D721Med (cell line): ENCODE measurements at regions not wholly inside any gene's neighbourhood (a gene's known extent, or its start where the extent isn't known, plus 50 kb on each side); places are given as distances from the start of the nearest gene placed in this dataset.

Experiments
- DNase-seq: peaks from one replicate; pipeline ENCODE4 v3.0.0; 2011; ENCODE audit warnings: low spot score; ENCODE audit not compliant: insufficient read length
- FAIRE-seq: peaks from 2 replicates; lab custom pipeline; 2011; peaks lifted over from hg19 to GRCh38; lab: Jason Lieb, UNC
- TF ChIP-seq, protein P1 (sequence below): IDR thresholded peaks from 2 replicates; pipeline ENCODE4 v1.5.1; 2012; ENCODE audit warnings: mild to moderate bottlenecking, control low read depth; ENCODE audit not compliant: insufficient read depth; ENCODE audit errors: missing control alignments

DNA sequence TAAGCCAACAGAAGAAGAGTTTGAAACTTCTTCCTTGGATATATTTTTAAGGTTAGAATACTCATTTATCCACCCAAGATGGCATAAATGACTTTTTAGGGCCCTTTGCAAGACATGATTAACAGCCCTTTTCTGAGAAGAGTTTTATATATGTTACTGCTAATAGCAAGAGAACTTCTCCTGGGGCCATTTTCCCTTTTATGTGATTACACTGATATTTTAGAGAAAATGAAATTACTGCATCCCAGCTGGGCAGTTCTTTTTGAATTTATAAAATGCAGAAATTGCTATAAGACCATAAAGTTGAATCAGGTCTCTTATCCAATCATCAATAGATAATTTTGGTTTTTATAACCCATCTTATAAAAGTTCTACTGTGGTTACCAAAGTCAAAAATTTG is 161.3 kb upstream of the RFX3 start:
- no peak for DNase-seq
- FAIRE-seq: no peak
- TF ChIP-seq, protein P1, sequence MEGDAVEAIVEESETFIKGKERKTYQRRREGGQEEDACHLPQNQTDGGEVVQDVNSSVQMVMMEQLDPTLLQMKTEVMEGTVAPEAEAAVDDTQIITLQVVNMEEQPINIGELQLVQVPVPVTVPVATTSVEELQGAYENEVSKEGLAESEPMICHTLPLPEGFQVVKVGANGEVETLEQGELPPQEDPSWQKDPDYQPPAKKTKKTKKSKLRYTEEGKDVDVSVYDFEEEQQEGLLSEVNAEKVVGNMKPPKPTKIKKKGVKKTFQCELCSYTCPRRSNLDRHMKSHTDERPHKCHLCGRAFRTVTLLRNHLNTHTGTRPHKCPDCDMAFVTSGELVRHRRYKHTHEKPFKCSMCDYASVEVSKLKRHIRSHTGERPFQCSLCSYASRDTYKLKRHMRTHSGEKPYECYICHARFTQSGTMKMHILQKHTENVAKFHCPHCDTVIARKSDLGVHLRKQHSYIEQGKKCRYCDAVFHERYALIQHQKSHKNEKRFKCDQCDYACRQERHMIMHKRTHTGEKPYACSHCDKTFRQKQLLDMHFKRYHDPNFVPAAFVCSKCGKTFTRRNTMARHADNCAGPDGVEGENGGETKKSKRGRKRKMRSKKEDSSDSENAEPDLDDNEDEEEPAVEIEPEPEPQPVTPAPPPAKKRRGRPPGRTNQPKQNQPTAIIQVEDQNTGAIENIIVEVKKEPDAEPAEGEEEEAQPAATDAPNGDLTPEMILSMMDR: no peak

DNA sequence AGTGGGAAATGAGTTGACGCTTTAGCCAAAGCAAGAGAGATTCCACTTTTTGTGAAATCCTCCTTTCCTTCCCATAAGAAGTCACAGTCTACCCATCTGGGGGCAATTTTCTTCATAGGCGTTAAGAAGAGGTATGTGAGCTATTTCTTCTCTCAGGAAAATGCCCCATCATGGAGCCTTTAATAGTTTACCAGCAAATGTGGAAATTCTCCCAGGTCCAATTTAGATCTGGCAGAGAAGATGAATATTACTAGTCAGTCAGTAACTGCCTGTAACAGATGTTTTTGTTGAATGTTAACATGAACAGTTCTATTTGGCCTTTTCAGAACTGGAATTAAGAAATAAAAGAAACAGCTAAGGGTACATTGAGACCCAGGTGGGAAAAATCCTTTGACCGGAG is 156.4 kb upstream of the RFX3 start:
- FAIRE-seq: no peak
- TF ChIP-seq, protein P1: no peak
- no peak for DNase-seq

DNA sequence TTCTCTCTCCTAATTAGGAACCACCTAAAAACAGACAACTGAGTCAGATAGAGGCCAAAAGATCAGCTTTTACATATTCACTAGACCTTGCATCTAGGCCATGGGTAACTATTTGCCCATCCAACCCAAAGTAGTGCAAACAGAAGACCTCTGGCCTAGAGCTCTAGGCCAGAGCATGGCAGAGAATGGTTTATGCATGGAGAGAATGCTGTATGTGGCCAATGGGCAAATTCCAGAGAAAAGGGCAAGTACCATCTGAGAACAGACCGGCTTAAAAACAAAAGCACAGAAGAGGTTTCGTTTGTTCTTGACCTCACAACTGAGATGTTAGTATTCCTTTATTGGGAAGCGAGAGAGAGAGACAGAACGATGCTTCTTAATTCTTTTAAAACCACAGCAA is 151.7 kb upstream of the RFX3 start:
- TF ChIP-seq, protein P1: no peak

DNA sequence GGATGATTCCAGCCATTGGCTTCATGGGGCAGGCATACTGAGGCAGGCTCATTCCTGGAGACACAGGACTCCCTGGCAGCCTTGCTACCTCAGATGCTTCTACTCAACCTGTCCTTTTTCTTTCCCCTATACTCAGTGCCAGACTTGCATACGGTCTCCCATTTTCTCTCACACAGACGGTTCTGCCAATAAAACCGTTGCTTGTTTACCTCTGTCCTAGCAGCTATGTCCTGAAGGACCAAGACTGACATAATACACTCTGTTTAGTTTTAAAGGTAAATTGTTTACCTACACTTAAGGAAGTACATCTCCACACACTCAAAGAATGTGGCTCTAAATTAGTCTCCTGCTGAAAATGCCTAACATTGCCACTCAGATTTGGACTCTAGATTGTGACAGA is 151.0 kb upstream of the RFX3 start:
- FAIRE-seq: no peak
- TF ChIP-seq, protein P1: no peak

More for the DNA sequence above, 151.7 kb upstream of the RFX3 start:
- DNase-seq (no peak), FAIRE-seq (no peak)

DNA sequence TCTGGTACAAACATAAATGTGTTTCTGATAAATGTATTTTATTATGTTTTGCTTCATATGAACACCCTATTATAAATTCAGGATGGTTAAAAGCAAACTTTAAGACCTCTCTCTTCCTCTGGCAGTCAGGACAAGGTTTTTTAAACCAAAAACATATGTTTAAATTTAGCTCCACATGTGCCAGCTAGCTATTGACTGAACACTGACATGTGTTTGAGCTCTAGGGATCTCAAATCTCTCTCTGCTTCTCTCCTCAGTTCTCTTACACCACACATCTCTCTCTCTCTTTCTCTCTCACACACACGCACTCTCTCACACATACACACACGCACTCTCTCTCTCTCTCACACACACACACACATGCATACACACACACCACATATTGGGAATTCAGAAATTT is 150.1 kb upstream of the RFX3 start:
- DNase-seq (no peak), FAIRE-seq (no peak)
- TF ChIP-seq, protein P1: no peak

More for the DNA sequence above, 151.0 kb upstream of the RFX3 start:
- DNase-seq: no peak

DNA sequence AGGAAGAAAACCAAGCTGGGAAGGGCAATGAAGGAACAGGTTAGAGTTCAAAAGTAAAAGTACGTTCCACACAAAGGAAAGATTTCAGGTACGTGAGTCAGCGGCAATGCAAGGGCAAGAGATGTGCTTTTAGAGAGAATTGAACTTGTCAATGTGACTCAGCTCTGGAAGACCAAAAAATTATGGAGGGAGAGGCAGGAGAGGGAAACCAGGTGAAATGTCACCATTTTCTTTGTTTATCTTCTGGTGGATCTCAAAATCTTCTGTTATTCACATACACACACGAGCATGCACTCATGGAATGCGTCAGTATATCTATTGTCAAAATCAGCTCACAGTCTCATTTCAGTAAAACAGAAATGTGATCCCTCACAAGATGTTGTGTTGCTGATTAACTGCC is 148.8 kb upstream of the RFX3 start:
- FAIRE-seq: no peak

DNA sequence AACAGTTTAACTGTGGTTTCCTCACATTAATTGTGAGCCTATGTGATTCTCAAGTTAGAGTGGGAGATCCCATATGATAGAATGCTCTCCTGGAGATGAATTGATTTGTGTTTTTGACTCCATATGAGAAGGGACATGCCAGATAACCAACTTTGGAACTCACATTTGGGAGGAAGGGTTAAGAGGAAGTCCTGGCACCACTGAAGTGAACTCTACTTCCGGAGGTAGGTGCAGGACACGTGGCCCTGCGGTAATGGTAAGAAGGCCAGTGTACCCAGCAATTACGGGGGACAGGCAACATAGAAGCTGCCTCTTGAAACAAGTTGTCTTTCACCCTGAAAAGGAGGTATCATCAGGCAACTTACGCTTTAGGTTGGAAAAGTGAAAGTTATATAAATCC is 146.6 kb upstream of the RFX3 start:
- no peak for FAIRE-seq

More for the DNA sequence above, 148.8 kb upstream of the RFX3 start:
- no peak for DNase-seq
- TF ChIP-seq, protein P1: no peak

More for the DNA sequence above, 146.6 kb upstream of the RFX3 start:
- DNase-seq: no peak
- TF ChIP-seq, protein P1: no peak
